ENCODE measurements at regions not wholly inside any gene's neighbourhood (a gene's known extent, or its start where the extent isn't known, plus 50 kb on each side); places are given as distances from the start of the nearest gene placed in this dataset.

DNA sequence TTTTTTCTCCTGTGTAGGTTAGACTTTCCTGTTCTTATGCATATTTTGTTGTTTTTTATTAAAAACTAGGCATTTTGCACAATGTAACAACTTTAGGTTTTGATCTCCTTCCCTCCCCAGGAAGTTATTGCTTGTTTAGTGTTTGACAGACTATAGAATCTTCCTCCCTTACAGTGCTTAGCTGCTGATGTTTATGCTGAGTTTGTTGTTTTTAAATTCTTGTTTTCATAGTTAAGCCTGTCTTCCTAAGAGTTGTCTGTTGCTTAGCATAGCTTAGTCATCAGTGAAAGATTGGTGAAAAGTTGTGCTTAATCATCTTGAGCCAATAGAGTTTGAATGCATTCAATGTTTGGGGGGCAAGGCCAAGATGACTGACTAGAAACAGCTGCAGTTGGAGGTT is 157.5 kb downstream of the NKX6-1 start:
- no peaks in the 10 kb centered on the region for H3K4me1 Mint-ChIP-seq
- H3K36me3 Mint-ChIP-seq (ENCODE audit: low read depth) = no peaks in the 10 kb centered on the region
- H3K27me3 Mint-ChIP-seq (ENCODE audit: low read depth) = no peaks in the 10 kb centered on the region
- H3K9me3 Mint-ChIP-seq = peaks cover 41% of the 10 kb centered on the region
- no peak overlapping the region for H3K4me3 Mint-ChIP-seq
- TF ChIP-seq, protein P1, sequence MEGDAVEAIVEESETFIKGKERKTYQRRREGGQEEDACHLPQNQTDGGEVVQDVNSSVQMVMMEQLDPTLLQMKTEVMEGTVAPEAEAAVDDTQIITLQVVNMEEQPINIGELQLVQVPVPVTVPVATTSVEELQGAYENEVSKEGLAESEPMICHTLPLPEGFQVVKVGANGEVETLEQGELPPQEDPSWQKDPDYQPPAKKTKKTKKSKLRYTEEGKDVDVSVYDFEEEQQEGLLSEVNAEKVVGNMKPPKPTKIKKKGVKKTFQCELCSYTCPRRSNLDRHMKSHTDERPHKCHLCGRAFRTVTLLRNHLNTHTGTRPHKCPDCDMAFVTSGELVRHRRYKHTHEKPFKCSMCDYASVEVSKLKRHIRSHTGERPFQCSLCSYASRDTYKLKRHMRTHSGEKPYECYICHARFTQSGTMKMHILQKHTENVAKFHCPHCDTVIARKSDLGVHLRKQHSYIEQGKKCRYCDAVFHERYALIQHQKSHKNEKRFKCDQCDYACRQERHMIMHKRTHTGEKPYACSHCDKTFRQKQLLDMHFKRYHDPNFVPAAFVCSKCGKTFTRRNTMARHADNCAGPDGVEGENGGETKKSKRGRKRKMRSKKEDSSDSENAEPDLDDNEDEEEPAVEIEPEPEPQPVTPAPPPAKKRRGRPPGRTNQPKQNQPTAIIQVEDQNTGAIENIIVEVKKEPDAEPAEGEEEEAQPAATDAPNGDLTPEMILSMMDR (IDR thresholded peaks at IDR 0.05; ENCODE audit: unreplicated experiment in 3 of 3) = no peak
- no peak overlapping the region for H3K27ac Mint-ChIP-seq

DNA sequence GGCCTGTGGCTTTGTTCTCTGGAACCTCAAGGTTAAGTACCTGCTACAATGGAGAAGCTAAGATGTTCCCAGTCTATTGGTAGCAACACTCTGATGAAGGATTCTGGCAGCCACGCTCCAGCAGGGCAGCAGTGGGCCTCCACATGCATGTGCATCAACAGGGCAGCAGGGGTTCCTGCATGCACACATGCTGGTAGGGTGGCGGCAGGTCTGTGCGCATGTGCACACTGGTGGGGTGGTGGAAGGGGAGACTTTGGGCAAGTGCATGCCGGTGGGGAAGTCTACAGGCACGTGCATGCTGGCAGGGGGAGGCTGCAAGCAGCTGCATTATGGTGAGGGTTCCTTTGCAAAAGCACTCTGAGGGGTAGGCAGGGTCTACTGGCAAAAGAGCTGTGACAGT is 160.7 kb downstream of the NKX6-1 start:
- H3K36me3 Mint-ChIP-seq (ENCODE audit: low read depth) = no peaks in the 10 kb centered on the region
- no peak overlapping the region for H3K27ac Mint-ChIP-seq
- TF ChIP-seq, protein P1 (IDR thresholded peaks at IDR 0.05; ENCODE audit: unreplicated experiment in 3 of 3) = no peak
- no peaks in the 10 kb centered on the region for H3K27me3 Mint-ChIP-seq (ENCODE audit: low read depth)
- no peak overlapping the region for H3K4me3 Mint-ChIP-seq
- H3K9me3 Mint-ChIP-seq = peaks cover 25% of the 10 kb centered on the region
- no peaks in the 10 kb centered on the region for H3K4me1 Mint-ChIP-seq

DNA sequence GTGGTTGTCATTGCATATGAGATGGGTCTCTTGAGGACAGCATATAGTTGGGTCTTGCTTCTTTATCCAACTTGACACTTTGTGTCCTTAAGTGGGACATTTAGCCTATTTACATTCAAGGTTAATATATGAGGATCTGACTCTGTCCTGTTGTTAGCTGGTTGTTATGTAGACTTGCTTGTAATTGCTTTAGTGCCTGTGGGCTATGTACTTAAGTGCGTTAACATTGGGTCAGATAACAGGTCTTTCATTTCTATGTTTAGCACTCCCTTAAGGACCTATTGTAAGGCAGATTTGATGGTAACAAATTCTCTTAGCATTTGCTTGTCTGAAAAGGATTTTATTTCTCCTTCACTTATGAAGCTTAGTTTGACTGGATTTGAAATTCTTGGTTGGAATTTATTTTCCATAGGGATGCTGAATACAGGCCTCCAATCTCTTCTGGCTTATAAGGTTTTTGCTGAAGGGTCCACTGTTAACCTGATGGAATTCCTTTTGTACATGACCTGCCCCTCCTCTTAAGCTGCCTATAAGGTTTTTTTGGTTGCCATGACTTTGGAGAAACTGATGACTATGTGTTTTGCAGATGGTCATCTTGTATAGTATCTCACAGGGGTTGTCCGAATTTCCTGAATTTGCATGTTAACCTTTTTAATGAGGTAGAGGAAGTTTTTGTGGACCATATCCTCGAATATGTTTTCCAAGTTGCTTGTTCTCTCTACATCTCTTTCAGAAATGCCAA is 162.0 kb downstream of the NKX6-1 start:
- no peaks in the 10 kb centered on the region for H3K4me1 Mint-ChIP-seq
- H3K27ac Mint-ChIP-seq = no peak overlapping the region
- H3K4me3 Mint-ChIP-seq = no peak overlapping the region
- H3K9me3 Mint-ChIP-seq = peaks cover 21% of the 10 kb centered on the region
- H3K36me3 Mint-ChIP-seq (ENCODE audit: low read depth) = no peaks in the 10 kb centered on the region
- TF ChIP-seq, protein P1 (IDR thresholded peaks at IDR 0.05; ENCODE audit: unreplicated experiment in 3 of 3) = no peak
- no peaks in the 10 kb centered on the region for H3K27me3 Mint-ChIP-seq (ENCODE audit: low read depth)

DNA sequence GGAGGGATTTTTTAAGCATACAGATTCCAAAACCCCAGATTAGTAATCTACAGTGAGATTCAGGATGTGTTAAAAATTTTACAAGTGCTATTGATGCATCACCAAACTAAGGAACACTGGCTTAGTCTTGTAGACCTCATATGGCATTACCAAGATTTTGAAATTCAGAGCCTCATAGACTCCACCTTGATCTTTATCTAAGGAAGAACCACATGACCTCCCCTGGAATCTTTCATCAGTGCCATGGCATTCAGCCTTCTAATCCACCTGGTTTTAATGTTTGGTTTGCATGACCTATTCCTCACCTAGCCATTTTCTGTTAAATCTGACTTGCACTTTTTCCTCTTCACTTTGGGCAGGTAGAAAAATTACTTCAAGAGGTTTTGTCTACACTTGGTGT is 171.6 kb downstream of the NKX6-1 start:
- Mint-ChIP-seq H3K27me3 (ENCODE audit: low read depth) (peaks cover 6% of the 10 kb centered on the region), H3K27ac (no peak overlapping the region), H3K4me3 (no peak overlapping the region), H3K4me1 (peaks cover 6% of the 10 kb centered on the region), H3K9me3 (peaks cover 9% of the 10 kb centered on the region), H3K36me3 (ENCODE audit: low read depth) (no peaks in the 10 kb centered on the region)
- TF ChIP-seq, protein P1 (IDR thresholded peaks at IDR 0.05; ENCODE audit: unreplicated experiment in 3 of 3) = no peak

DNA sequence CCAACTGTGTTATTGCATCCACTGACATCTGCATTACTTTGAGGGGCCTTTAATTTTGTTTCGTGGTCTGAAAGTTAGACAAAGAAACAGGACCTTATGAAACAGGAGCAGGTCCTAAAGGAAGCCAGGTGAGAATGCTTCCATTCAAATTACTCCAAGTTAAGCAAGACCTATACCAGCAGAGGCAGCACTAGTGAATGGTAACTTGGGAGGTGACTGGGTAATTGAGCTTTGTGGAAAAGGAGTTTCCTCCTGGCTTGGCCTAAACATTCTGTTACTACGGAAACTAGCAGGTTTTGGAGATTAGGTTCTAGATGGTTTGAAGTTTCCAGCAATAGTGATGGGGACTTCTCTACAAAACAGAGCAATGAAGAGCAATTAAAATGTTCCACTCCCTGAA is 173.5 kb downstream of the NKX6-1 start:
- H3K27me3 Mint-ChIP-seq (ENCODE audit: low read depth) = peaks cover 6% of the 10 kb centered on the region
- H3K4me1 Mint-ChIP-seq = peaks cover 6% of the 10 kb centered on the region
- H3K36me3 Mint-ChIP-seq (ENCODE audit: low read depth) = no peaks in the 10 kb centered on the region
- TF ChIP-seq, protein P1 (IDR thresholded peaks at IDR 0.05; ENCODE audit: unreplicated experiment in 3 of 3) = no peak
- no peak overlapping the region for H3K27ac Mint-ChIP-seq
- H3K4me3 Mint-ChIP-seq = no peak overlapping the region
- peaks cover 5% of the 10 kb centered on the region for H3K9me3 Mint-ChIP-seq
